ENCODE measurements at regions not wholly inside any gene's neighbourhood (a gene's known extent, or its start where the extent isn't known, plus 50 kb on each side); places are given as distances from the start of the nearest gene placed in this dataset.

DNA sequence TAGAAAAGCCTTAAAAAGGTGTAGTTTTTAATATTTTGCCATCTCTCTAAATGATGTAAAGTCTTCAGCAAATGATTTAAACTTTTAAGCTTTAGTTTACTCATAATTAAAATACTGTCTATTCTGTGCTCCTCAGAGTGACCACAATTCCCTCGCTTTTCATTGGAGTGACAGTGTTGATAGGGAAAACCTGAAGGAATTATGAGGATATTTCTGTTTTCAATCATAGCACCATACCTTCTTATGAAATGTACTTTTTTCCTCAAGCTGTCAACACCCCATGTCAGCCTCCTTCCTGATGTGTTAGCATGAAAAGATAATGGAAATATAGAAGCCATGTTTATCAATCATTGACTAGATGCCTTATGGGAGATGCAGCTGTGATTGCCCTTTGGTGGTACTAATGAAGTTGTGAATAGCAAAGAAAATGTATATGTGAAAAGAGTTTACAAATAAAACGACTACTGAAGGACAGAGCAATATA lies 145.4 kb upstream of the EYS start:
- no peak for DNase-seq

DNA sequence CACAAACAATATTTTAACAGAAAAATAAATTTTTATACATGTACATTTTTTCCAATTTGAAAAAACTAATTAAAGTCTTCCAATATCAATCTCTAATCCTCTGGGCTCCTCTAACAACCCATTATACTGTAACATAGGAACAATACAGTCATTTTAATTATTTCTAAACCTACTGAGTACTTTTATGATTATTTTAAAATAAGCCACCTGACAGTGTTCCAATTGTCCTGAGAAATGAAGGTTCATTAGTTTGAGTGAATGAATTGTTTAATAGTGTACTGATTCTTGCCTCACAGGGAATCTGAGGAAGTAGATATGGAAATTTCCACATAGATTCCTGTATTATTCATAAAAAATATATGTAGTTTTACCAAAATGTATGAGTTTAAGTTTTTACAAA lies 123.1 kb upstream of the EYS start:
- no peak for DNase-seq

DNA sequence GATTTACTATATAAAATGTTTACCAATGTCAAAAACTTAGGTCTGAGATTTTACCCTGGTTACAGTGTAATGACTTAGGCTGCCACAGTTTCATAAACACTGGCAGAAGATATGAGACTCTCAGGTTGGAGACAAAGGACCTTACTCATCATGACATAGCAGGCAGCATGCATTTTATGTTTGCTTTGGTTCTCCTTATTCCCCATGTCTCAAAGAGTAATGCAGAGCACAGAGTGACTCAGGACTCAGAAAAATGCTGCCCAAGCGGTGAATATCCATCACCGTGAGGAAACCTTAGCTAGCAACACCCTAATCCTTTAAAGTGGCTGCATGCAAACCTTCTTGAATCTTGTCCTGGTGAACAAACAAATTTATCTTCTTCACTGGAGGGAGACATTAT lies 112.1 kb upstream of the EYS start:
- DNase-seq = no peak

DNA sequence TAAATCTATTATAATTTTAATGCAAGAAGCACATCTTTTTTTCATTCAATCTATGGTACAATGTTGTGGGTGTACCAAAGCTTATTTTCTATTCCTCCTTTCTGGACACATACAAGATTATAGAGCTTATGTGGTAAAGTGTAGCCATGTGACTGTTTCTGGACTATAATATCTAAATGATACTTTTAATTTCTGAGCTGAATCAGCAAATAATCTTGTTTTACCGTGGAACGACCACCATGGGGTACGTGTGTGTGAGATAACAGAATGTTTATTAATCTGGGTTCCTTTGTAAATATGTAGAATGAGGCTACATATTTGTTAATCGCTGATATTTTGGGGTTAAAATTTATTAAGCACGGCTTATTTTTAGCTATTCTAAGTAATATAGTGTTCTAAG lies 111.5 kb upstream of the EYS start:
- no peak for DNase-seq

DNA sequence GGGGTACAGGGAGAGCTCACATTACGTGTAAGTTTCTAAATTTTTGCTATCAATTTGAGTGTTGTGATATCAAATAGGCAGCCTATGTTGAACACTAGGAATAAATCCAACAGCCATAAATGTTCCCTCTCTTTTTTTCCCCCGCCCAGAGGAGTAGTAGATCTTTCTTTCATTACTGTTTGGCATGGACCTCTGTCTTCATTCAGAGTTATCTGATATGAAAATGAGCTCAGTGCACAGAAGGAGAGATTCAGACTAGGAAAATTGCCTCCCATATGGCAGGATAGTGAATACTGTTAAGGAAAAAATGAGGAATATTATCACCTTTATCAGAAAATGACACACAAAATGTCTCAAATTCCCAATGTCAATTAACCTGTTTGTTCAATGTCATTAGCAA lies 110.0 kb upstream of the EYS start:
- no peak for DNase-seq

DNA sequence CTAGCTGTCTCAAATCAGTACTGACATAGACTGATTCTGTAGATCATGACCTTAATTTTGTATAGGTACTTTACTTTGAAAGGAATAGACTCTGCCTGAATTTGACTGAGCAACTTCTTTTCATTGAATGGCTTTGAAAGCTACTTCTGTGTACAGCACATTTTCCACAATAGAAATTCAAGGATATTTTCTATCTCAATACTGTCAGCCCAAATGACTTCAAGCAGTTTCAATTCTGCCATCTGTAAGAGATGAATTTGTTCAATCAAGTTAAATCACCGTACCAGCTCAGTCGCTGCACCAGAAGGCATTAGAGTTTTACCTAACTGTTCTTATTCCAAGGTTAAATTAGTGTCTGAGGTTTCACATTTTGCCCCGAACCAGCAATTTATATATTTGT lies 107.0 kb upstream of the EYS start:
- DNase-seq = no peak

DNA sequence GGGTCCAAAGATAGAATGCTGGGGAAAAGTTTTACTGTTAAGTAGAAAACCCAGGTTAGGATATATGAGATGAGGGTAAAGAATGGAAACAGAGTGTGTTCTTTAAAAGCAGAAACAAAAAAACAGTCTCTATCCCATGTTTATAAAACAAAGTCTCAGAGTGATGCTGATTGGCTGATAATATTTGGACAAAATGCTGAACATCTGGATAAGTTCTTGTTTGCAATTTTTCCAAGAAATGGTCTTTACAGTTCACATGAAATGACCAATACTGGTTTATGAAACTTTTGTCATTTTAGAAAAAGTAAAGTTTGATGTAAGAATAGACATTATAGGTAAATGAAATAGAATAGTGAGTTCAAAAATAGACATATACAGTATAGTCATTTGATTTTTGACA lies 96.2 kb upstream of the EYS start:
- no peak for DNase-seq

DNA sequence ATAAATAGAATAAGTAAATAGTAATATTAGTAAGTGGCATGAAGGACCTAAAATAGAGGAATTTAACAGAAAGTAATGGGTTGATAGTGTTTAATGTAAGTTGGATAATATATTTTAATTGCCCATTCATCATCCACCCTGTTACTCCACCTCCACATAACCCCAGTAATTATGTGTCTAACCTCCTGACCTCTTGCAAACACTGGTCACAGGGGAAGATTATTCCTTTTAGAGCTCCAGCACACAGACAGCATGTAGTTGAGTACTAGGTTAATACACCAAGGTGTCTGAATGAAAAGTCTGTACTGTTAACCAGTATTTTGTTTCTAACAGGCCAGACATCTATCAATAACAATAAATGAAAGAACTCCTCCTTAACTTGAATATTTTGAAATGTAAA lies 92.4 kb upstream of the EYS start:
- DNase-seq = no peak

DNA sequence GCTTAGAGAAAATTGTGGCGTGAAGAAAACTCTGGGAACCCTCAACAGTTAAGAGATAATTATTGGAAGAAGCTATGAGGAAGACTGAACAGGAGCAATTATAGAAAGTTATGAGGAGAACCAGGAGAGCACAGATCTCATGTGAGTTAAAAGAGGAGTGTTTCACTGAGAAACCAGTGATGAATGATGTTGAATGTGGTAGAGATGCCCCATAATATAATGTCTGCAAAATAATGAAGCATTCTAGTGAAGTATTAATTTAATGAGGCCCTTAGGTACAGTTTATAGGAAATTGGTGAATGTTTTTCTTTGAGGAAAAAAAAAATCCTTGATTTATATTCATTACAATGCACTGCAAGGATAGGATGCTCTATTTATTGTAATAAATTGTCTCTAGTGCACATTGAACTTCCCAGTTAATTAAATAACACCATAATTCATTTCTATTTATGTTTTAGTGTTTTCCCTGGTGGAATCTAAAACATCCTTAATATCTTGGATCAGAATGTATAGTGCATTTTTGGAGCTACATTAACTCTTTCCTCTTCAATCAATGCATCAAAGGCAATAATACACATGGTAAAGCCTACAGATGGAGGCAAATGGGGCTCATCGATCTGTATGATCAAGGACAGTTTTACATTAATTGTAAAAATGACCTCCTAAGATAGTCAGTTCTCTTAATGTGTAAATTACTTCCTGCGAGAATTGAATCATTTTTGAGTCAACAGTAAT lies 91.4 kb upstream of the EYS start:
- no peak for DNase-seq

DNA sequence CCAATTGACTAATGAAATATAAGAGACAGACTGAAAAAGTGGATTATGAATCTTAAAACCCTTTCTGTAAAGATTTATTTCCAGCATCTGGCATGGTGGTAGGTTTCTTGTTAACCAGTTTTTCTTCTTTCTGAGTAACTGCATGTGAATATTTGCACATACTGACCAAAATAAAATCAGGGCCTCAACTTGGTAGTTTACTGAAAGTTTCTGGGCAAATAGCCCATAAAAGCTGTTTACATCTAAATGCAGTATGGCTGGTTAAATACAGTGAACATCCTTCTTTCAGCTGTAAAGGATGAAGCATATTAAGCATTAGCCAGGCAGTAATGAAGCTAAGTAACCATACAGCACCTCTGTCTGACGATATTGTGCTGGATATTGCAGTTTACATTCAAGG lies 83.6 kb upstream of the EYS start:
- no peak for DNase-seq

DNA sequence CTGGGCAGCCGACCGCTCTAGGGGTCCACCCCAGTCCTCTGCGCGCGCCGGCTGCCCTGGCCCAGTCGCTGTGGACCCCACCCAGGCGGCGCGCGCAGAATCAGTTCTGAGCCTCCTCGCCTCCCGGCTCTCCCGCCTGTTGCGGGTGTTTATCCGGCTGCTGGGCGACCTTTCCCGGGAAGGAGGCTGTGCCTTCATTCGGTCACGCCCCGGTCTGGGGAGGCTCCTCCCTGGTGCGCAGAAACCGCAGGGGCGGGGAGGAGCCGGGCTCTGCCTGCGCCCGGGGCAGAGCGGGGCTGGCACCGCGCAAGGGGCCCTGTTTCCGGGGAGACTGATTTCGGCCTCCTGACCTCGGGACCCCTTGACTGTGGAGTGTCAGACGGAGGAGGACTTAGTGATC lies 80.8 kb upstream of the EYS start:
- no peak for DNase-seq

DNA sequence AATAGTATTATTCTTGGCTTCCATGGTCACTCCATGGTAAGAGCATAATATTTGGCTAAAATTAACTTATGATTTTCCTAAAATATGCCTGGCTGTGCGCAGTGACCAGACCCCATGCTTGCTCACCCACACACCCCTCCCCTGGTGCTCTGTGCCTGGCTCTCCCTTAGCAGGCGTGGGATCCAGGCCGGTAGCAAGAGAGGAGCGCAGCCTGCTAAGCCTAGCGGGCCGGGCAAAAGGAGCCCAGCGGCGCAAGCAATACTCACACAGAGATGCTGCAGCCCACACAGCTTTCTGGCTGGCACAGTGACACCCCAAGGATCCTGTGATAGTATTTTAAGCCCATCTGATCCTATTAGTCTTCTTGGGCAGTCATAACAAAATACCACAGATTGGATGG lies 79.8 kb upstream of the EYS start:
- DNase-seq = no peak

DNA sequence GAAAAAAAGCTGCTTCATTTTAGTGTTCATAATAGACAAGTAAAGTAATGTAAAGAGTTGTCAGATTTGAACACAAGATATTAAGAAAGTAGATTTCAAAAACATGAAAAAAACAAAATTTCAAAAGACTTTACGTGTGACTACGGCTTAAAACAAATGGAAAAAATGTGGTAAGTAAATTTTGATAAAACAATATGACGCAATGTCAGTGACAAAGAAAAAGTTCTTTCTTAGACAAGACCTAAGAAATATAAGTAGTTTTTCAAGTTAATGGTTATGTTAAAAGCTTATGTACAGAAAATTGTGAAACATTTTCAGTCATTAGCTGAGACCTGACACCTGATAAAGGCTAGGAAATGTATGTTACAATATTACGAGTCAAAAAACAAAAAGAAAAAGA lies 73.7 kb upstream of the EYS start:
- no peak for DNase-seq

DNA sequence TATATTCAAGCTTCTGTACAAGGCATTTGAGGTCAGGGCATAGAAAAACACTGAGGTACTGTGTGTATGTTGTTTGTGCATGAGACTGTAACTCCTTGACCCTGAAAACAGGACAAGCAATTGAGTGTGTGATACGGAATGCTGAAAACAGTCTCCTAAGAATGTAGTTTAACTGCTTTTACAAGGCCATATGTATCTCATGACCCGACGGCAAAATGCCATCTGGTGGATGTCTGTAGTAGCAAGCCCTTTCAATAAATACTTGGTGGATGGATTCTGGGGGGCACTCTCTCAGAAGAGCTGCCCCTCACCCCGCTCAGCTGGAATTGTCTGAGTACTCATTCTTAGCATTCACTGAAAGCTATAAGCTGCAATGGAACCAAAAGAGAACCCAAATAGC lies 69.3 kb upstream of the EYS start:
- DNase-seq = no peak

DNA sequence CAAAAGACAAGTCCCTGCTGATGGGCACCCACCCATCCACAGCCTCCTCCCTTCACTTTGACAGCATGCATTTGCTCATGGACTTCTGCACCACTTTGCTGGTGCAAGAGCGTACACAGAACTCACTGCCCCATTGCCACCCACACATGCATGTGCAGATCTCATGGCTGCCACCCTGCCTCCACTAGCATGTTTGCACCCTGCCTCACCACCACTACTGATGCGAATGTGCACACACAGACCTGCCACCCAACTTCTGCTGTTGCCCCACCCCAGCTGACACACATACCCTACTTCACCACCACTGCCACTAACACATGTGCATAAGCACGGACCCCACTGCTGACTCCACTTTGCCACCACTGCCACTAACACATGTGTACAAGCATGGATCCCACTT lies 64.9 kb upstream of the EYS start:
- DNase-seq = no peak

DNA sequence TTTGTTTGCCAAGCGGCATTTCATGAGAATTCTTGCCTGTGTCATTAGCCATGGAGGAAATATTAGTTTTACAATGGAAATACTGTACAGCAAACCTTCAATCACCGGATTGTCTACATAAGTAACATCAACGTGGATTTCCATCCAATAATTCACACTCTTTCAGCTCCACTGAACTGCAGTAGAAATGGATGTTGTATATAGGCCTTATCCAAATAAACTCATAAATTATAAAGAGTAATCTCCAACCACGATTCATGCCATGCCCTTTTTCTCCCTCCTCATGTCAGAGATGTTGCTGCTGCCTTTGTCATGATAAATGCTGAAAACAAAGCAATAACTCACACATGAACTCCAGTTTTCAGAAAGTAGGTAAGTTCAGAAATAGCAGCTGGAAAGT lies 54.9 kb upstream of the EYS start:
- DNase-seq = no peak

DNA sequence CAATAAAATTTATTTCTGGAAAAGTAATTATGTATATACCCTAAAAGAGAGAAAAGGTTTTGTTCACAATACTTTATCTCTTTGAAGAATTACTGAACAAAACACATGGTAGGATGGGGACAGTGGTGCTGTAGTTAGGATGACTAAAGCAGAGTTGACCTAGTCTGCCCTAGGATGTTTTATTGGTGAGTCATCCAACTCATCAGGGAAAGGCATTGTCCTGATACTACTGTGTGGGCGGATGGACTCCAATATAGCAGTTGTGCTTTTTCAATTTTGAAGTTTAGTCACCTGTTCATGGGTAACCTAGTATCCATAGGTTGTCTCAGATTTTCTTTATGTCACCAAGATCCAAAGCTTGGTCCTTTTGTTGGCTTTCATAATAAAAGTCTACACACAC lies 53.3 kb upstream of the EYS start:
- no peak for DNase-seq

Measured in NCI-H1092 (cell line).